Ectodermal cell (in vitro differentiated cells): ENCODE measurements at regions not wholly inside any gene's neighbourhood (a gene's known extent, or its start where the extent isn't known, plus 50 kb on each side); places are given as distances from the start of the nearest gene placed in this dataset.

Source experiments
- H3K27ac ChIP-seq: 2 replicates; pipeline ENCODE4 v1.7.0; 2013; ENCODE audit warnings: mild to moderate bottlenecking, low read depth, low read length; ENCODE audit not compliant: insufficient read depth, poor library complexity, severe bottlenecking
- H3K27me3 ChIP-seq: 2 replicates; pipeline ENCODE4 v1.7.0; 2013; ENCODE audit warnings: mild to moderate bottlenecking, low read length; ENCODE audit not compliant: insufficient read depth, control insufficient read depth, poor library complexity, severe bottlenecking
- H3K36me3 ChIP-seq: one replicate; pipeline ENCODE4 v1.7.0; 2013; ENCODE audit warnings: low read length; ENCODE audit not compliant: control insufficient read depth, insufficient read depth
- H3K4me1 ChIP-seq: one replicate; pipeline ENCODE4 v1.7.0; 2013; ENCODE audit warnings: low read length; ENCODE audit not compliant: control insufficient read depth, insufficient read depth
- H3K4me3 ChIP-seq: 2 replicates; pipeline ENCODE4 v1.7.0; 2013; ENCODE audit warnings: low read depth, low read length, control low read depth; ENCODE audit not compliant: insufficient read depth
- H3K9me3 ChIP-seq: 2 replicates; pipeline ENCODE4 v1.7.0; 2013; ENCODE audit warnings: mild to moderate bottlenecking, low read length, moderate library complexity; ENCODE audit not compliant: control insufficient read depth
- WGBS, 2 experiments: methylation state at CpG; one replicate each; pipeline ENCODE4 v1.1.7; 2013; ENCODE audit warnings: missing lambda C conversion rate in 2 of 2; 5-methylcytosine and 5-hydroxymethylcytosine counted together

DNA sequence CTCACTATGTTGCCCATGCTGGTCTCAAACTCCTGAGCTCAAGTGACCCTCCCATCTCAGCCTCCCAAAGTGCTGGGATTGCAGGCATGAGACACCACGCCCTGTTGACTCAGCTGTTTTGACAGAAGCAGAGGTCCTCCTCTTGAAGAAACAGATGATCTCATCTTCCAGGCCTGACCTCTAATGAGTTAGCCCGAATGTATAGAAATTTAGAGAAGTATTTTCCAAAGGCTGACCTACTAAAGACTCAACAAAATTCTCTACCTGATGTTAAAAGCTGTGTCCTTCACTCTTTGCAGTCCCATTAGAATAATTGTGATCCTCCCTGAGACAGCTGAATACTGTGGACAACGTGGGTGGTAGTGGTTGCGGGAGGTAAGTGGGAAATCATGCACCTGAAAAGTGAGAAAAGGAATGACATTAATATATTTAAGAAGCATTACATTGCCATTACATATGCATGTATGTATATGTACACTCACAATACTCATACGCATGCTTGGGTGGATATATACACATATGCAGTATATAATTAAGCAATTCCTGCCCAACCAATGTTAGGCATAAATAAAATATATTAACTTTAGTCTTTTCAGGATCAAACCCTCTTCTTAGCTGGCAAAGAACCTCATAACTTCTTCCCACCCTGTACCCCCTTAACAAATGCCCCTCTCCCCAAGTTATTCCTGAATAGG lies 204.6 kb upstream of the NR2F2 start:
- no peaks in the 10 kb centered on the region for H3K4me1 ChIP-seq
- H3K36me3 ChIP-seq = no peaks in the 10 kb centered on the region
- H3K4me3 ChIP-seq = no peak overlapping the region
- H3K27me3 ChIP-seq = no peaks in the 10 kb centered on the region
- H3K9me3 ChIP-seq = no peaks in the 10 kb centered on the region
- WGBS, 2 experiments = 93 to 96% methylated on average over 2 to 4 of the region's 5 CpGs
- H3K27ac ChIP-seq = no peak overlapping the region

DNA sequence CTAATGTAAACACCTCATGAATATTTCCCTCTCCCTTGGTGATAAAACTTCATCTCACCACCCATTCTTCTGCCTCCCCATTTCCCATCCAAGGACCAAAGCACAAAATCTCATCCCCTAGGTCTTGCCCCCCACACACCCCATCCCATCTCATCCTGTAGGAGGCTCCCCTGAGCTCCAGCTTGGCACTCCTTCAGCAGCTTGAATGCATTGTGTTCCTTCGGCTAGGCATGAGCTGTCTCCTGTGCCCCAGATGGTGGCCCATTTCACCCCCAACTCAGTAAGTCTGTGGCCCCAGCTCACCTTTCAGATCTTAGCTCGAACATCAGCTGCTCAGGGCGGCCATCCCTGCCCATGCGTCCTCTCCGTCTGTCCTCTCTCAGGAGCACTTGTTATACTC lies 203.6 kb upstream of the NR2F2 start:
- Histone ChIP-seq H3K36me3 (no peaks in the 10 kb centered on the region), H3K27ac (no peak overlapping the region), H3K4me1 (no peaks in the 10 kb centered on the region), H3K9me3 (no peaks in the 10 kb centered on the region), H3K27me3 (no peaks in the 10 kb centered on the region), H3K4me3 (no peak overlapping the region)
- WGBS, 2 experiments = 94 to 95% methylated on average over 5 of the region's 5 CpGs

DNA sequence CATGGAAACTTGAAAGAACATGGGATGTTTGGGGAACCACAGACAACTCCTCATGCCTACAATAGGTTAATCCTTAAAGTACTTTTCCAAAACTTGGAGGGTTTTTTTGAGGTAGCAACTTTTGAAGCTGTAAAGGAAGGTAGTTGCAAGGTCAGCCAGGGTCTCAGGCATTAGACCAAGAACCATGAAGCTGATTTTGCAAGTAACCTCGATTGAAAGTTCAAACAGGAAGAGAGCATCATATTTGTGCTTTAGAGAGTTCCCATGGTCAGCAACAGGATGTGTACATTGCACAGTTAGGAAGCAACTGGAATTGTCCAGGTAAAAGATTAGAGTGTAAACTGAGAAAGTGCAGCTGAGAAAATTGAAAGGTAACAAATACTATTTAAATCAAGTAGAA lies 199.8 kb upstream of the NR2F2 start:
- H3K36me3 ChIP-seq = no peaks in the 10 kb centered on the region
- no peak overlapping the region for H3K4me3 ChIP-seq
- no peaks in the 10 kb centered on the region for H3K27me3 ChIP-seq
- 87 to 89% methylated on average over 1 of the region's 1 CpG for WGBS, 2 experiments
- H3K9me3 ChIP-seq = no peaks in the 10 kb centered on the region
- no peak overlapping the region for H3K27ac ChIP-seq
- H3K4me1 ChIP-seq = no peaks in the 10 kb centered on the region

DNA sequence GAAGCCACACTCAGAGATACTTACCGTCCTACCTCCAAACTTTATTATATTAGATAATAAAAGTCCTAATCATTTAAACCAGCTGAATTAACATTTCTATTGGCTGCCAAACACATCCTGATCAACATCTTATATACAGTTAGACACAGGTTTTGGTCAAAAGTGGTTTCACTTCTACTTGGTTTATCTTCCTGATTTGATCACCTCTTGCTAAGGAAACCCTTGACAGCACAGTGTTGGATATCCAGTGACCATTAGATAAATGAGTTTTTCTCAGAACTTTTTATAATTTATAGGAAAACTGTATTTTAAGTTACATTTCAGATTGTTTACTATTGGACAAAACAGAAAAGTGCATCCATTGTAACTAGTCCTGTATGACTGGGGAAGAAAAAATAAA lies 198.4 kb upstream of the NR2F2 start:
- Histone ChIP-seq H3K36me3 (no peaks in the 10 kb centered on the region), H3K4me1 (no peaks in the 10 kb centered on the region)
- WGBS, 2 experiments = 75 to 100% methylated on average over 1 of the region's 1 CpG

DNA sequence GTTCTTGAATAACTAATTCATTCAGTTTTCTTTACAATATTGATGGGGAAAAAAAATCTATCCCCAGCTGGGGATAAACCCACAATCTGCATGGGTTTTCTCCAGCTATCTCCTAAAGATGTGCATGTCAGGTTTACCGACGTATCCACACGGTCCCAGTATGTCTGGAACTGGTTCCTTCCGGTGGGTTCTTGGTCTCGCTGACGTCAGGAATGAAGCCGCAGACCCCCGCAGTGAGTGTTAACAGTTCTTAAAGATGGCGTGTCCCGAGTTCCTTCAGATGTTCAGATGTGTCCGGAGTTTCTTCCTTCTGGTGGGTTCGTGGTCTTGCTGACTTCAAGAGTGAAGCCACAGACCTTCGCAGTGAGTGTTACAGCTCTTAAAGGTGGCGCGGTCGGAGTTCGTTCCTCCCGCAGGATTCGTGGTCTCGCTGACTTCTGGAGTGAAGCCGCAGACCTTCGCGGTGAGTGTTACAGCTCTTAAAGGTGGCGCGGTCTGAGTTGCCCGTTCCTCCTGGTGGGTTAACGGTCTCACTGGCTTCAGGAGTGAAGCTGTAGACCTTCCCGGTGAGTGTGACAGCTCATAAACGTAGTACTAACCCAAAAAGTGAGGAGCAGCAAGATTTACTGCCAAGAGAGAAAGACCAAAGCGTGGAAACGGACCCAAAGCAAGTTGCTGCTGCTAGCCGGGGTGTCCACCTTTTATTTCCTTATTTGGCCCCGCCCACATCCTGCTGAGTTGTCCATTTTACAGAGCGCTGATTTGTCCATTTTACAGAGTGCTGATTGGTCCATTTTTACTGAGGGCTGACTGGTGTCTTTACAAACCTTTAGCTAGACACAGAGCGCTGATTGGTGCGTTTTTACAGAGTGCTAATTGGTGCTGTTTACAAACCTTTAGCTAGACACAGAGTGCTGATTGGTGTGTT lies 195.1 kb upstream of the NR2F2 start:
- no peaks in the 10 kb centered on the region for H3K4me1 ChIP-seq
- H3K27ac ChIP-seq = no peak overlapping the region
- H3K9me3 ChIP-seq = no peaks in the 10 kb centered on the region
- no peaks in the 10 kb centered on the region for H3K36me3 ChIP-seq
- H3K4me3 ChIP-seq = no peak overlapping the region
- H3K27me3 ChIP-seq = no peaks in the 10 kb centered on the region
- 94% methylated on average over 36 of the region's 36 CpGs for WGBS, 2 experiments

More for the DNA sequence above, 198.4 kb upstream of the NR2F2 start:
- H3K4me3 ChIP-seq = no peak overlapping the region
- H3K27ac ChIP-seq = no peak overlapping the region
- H3K9me3 ChIP-seq = no peaks in the 10 kb centered on the region
- H3K27me3 ChIP-seq = no peaks in the 10 kb centered on the region

GRCh38 chr15:96138985-96139384 lies 191.5 kb upstream of the NR2F2 start:
- Histone ChIP-seq H3K4me1 (no peaks in the 10 kb centered on the region), H3K9me3 (no peaks in the 10 kb centered on the region), H3K27me3 (no peaks in the 10 kb centered on the region), H3K4me3 (no peak overlapping the region), H3K36me3 (no peaks in the 10 kb centered on the region), H3K27ac (no peak overlapping the region)

DNA sequence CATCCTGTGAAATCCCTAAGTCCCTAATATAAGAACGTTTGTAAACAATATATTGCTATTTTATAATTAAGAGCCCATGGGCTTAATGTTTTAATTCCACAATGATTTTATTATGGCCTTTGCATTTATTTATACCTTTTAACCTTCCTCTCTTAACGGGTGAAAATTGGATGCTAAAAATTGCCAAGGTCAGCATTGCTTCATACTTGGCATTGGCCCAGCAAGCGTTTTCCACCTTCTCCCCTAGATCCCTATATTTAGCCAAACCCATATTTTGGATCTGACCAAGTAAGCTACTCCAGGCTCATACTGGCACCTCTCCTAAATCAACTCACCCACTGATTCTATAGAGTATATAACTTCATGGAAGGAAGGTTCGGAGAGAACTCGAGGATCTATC lies 188.0 kb upstream of the NR2F2 start:
- no peak overlapping the region for H3K27ac ChIP-seq
- no peaks in the 10 kb centered on the region for H3K27me3 ChIP-seq
- 91 to 98% methylated on average over 2 to 4 of the region's 5 CpGs for WGBS, 2 experiments
- no peaks in the 10 kb centered on the region for H3K9me3 ChIP-seq
- no peak overlapping the region for H3K4me3 ChIP-seq
- H3K36me3 ChIP-seq = no peaks in the 10 kb centered on the region
- no peaks in the 10 kb centered on the region for H3K4me1 ChIP-seq

DNA sequence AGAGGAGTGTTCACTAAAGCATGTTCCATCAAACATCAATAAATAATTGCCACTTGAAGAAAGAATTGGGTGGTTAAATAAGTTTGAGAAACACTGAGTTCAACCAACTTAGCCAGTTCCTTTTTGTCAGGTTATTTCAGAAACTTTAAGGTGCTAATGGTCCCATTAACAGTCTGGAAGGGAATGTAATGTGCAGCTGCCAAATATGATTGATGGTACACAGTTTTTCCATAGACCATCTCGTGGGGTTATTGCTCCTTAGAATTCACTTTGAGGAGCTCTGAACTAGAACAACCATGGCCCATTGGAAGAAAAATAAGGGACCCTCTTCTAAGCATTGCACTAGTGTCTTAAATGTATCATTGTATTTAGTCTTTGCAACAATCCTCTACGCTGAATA lies 185.8 kb upstream of the NR2F2 start:
- Histone ChIP-seq H3K36me3 (no peaks in the 10 kb centered on the region), H3K27me3 (no peaks in the 10 kb centered on the region), H3K27ac (no peak overlapping the region), H3K4me1 (no peaks in the 10 kb centered on the region), H3K9me3 (no peaks in the 10 kb centered on the region), H3K4me3 (no peak overlapping the region)
- WGBS, 2 experiments = 96 to 97% methylated on average over 2 of the region's 2 CpGs

DNA sequence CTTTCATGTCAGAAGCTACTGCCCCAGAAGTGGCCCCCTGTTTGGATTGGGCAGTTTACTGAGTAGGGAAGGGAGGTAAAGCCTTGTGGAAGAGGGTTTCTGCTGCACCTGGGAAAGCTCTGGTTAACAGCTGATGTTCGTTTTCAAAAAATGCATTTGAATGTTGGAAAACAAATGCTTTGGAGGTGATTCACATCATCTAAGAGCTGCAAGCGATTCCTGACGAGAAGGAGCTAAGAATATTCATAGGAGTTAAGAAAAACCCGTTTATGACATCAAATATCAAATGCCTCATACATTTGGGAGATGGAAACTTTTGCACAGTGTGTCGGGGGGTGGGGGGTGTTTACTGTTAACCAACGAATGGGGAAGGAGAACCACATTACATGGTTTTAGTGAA lies 183.8 kb upstream of the NR2F2 start:
- Histone ChIP-seq H3K27me3 (no peaks in the 10 kb centered on the region), H3K9me3 (no peaks in the 10 kb centered on the region), H3K4me1 (no peaks in the 10 kb centered on the region), H3K36me3 (no peaks in the 10 kb centered on the region), H3K27ac (no peak overlapping the region), H3K4me3 (no peak overlapping the region)
- 89 to 94% methylated on average over 5 to 6 of the region's 6 CpGs for WGBS, 2 experiments

- 93% methylated on average over 3 of the region's 3 CpGs for WGBS, 2 experiments
- H3K4me1 ChIP-seq = no peaks in the 10 kb centered on the region
These were observed 183.2 kb upstream of the NR2F2 start for GRCh38 chr15:96147267-96147666.

More at GRCh38 chr15:96147267-96147666, 183.2 kb upstream of the NR2F2 start:
- Histone ChIP-seq H3K9me3 (no peaks in the 10 kb centered on the region), H3K4me3 (no peak overlapping the region), H3K27ac (no peak overlapping the region), H3K27me3 (no peaks in the 10 kb centered on the region), H3K36me3 (no peaks in the 10 kb centered on the region)
